Chondrocyte (in vitro differentiated cells): ENCODE measurements at regions not wholly inside any gene's neighbourhood (a gene's known extent, or its start where the extent isn't known, plus 50 kb on each side); places are given as distances from the start of the nearest gene placed in this dataset.

ENCODE experiments used
- DNase-seq: peaks from one replicate; pipeline ENCODE4 v3.0.0; 2021; ENCODE audit warnings: mixed read lengths, low spot score
- H3K27ac Mint-ChIP-seq: one replicate; pipeline ENCODE4 v1.8.0; 2021; ENCODE audit warnings: mild to moderate bottlenecking, moderate library complexity, mixed read lengths; ENCODE audit not compliant: unreplicated experiment
- H3K27me3 Mint-ChIP-seq: 2 replicates; pipeline ENCODE4 v1.8.0; 2021; ENCODE audit warnings: low read depth, mixed read lengths
- H3K36me3 Mint-ChIP-seq: 2 replicates; pipeline ENCODE4 v1.8.0; 2021; ENCODE audit warnings: low read depth, mixed read lengths
- H3K4me1 Mint-ChIP-seq: 2 replicates; pipeline ENCODE4 v1.8.0; 2021; ENCODE audit warnings: low read depth, mild to moderate bottlenecking, mixed read lengths
- H3K4me3 Mint-ChIP-seq: one replicate; pipeline ENCODE4 v1.8.0; 2021; ENCODE audit warnings: mild to moderate bottlenecking, moderate library complexity, mixed read lengths; ENCODE audit not compliant: unreplicated experiment
- H3K9me3 Mint-ChIP-seq: 2 replicates; pipeline ENCODE4 v1.8.0; 2021; ENCODE audit warnings: low read depth, mixed read lengths
- CTCF ChIP-seq: fragments of 200-600 bp; sonication (generic); IDR thresholded peaks from 2 replicates; pipeline ENCODE4 v1.5.0; 2021; ENCODE audit warnings: antibody characterized with exemption, mild to moderate bottlenecking, moderate library complexity

- no peak overlapping the region for H3K27ac Mint-ChIP-seq
- DNase-seq = no peak
- H3K9me3 Mint-ChIP-seq = peaks cover 5% of the 10 kb centered on the region
- H3K4me1 Mint-ChIP-seq = peaks cover 5% of the 10 kb centered on the region
- TF ChIP-seq CTCF = no peak
- H3K36me3 Mint-ChIP-seq = no peaks in the 10 kb centered on the region
- peaks cover 9% of the 10 kb centered on the region for H3K27me3 Mint-ChIP-seq
- no peak overlapping the region for H3K4me3 Mint-ChIP-seq
These were observed 55.6 kb downstream of the SOWAHC start for GRCh38 chr2:109669731-109670130.

GRCh38 chr2:109670556-109671411, 56.6 kb downstream of the SOWAHC start:
- no peak for TF ChIP-seq CTCF

GRCh38 chr2:109674894-109675534, 60.9 kb downstream of the SOWAHC start:
- DNase-seq = no peak
- peaks cover 34% of the 10 kb centered on the region for H3K27me3 Mint-ChIP-seq
- H3K4me1 Mint-ChIP-seq = peaks cover 3% of the 10 kb centered on the region
- H3K27ac Mint-ChIP-seq = no peak overlapping the region
- H3K36me3 Mint-ChIP-seq = no peaks in the 10 kb centered on the region
- no peak for TF ChIP-seq CTCF
- H3K4me3 Mint-ChIP-seq = no peak overlapping the region
- H3K9me3 Mint-ChIP-seq = peaks cover 5% of the 10 kb centered on the region

More at GRCh38 chr2:109670556-109671411, 56.6 kb downstream of the SOWAHC start:
- Mint-ChIP-seq H3K9me3 (peaks cover 5% of the 10 kb centered on the region), H3K36me3 (no peaks in the 10 kb centered on the region), H3K27ac (no peak overlapping the region), H3K27me3 (peaks cover 14% of the 10 kb centered on the region), H3K4me1 (peaks cover 5% of the 10 kb centered on the region), H3K4me3 (no peak overlapping the region)
- no peak for DNase-seq

GRCh38 chr2:109675666-109676345, 61.6 kb downstream of the SOWAHC start:
- H3K9me3 Mint-ChIP-seq = peaks cover 5% of the 10 kb centered on the region

More at GRCh38 chr2:109675666-109676345, 61.6 kb downstream of the SOWAHC start:
- Mint-ChIP-seq H3K27ac (no peak overlapping the region), H3K4me3 (no peak overlapping the region), H3K36me3 (no peaks in the 10 kb centered on the region), H3K4me1 (peaks cover 7% of the 10 kb centered on the region), H3K27me3 (peaks cover 34% of the 10 kb centered on the region)
- DNase-seq = no peak
- TF ChIP-seq CTCF = no peak
